ENCODE measurements at regions not wholly inside any gene's neighbourhood (a gene's known extent, or its start where the extent isn't known, plus 50 kb on each side); places are given as distances from the start of the nearest gene placed in this dataset.
"Not testable (repeated sequence)": the region's sequence is repeated elsewhere in the genome, so short reads cannot be mapped to it uniquely, and the experiment has no call there.

- DNase-seq (ENCODE audit: extremely low read depth, low read depth, low spot score), result not testable (repeated sequence)
Observed at GRCh38 chrX:123788193-123788592, 55.3 kb upstream of the THOC2 start.

GRCh38 chrX:123788744-123789143, 55.9 kb upstream of the THOC2 start:
- DNase-seq (ENCODE audit: extremely low read depth, low read depth, low spot score), result no peak

- DNase-seq (ENCODE audit: extremely low read depth, low read depth, low spot score), result no peak
Observed at GRCh38 chrX:123797543-123798447, 62.1 kb upstream of the XIAP start.

GRCh38 chrX:123798706-123799430, 61.0 kb upstream of the XIAP start:
- not testable (repeated sequence) for DNase-seq (ENCODE audit: extremely low read depth, low read depth, low spot score)

GRCh38 chrX:123801901-123802300, 58.0 kb upstream of the XIAP start:
- no peak for DNase-seq (ENCODE audit: extremely low read depth, low read depth, low spot score)

- DNase-seq (ENCODE audit: extremely low read depth, low read depth, low spot score), result peak; percentile 67
Observed at GRCh38 chrX:123803331-123803983, 56.4 kb upstream of the XIAP start.

GRCh38 chrX:123803984-123804365, 55.9 kb upstream of the XIAP start:
- DNase-seq (ENCODE audit: extremely low read depth, low read depth, low spot score), result not testable (repeated sequence)

- DNase-seq (ENCODE audit: extremely low read depth, low read depth, low spot score), result no peak
Observed at GRCh38 chrX:123807835-123808416, 51.9 kb upstream of the XIAP start.

GRCh38 chrX:123809854-123810375, 49.9 kb upstream of the XIAP start:
- no peak for DNase-seq (ENCODE audit: extremely low read depth, low read depth, low spot score)
